ENCODE measurements at regions not wholly inside any gene's neighbourhood (a gene's known extent, or its start where the extent isn't known, plus 50 kb on each side); places are given as distances from the start of the nearest gene placed in this dataset.
A peak's percentile ranks its signal among the peaks of the same experiment; 100 is the strongest.
"Not testable (repeated sequence)": the region's sequence is repeated elsewhere in the genome, so short reads cannot be mapped to it uniquely, and the experiment has no call there.

DNA sequence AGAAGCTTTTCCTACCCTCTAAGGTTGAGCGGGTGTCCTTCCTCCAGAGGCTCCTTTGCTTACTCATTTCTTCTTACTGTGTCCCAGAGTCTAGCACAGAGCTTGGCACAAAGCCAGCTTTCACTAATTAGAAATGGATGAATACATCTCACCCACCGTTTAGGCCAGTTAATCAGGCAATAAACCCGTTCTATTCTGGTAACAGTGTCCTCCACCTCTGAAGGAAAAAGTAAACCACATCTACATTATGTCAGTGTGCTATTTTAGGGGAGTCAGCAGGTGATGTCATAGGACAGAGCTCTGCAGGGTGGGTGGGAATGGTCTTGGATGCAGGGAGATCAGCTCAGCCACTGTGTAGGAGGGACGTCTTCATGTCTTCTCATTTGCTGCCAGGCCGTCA lies 109.2 kb downstream of the OSTF1 start:
- DNase-seq, result no peak

DNA sequence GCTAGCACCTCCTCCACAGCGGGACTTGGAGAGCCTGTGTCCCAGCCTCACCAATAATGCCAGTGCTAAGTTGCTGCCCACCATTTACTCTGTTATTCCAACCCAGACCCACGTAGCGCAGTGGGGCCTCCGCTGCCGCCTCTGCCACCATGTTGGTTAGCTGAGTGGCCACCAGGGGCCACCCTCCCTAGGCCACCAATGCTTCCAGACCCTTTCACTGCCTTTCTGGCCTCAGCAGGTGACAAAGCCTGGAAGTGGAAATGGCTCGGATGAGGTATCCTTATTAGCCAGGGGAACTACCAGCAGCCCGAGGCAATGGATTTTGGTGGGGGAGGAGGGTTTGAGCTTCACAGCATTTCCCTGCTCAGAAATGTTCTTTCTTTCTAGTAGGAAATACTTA lies 110.1 kb downstream of the OSTF1 start:
- DNase-seq, result no peak

DNA sequence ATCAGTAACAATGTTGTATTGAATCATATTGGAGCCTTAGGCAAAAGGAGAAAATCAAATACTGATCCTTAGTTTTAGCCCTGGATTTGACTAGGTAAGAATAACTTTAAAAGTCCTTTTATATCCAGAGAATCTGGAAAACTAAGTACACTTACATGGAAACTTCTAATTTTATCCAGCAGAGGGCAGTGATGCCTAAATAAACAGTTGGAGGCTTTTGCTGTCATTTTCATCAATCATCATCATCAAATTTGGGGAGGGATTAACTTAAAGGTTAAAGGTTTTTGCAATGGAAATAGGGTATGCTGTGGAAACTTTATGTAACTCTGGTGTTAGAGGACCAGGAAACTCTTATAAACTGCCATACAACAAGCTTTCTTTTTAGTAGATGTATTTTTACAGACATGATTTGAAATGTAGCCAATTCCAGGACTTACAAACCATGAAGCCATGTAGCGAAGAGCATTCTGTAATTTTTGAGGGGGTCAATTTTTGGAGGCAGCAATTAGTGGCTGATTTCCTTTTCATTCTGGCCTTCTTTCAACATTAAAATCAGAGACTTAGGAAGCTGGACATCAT lies 112.7 kb downstream of the OSTF1 start:
- no peak for DNase-seq

DNA sequence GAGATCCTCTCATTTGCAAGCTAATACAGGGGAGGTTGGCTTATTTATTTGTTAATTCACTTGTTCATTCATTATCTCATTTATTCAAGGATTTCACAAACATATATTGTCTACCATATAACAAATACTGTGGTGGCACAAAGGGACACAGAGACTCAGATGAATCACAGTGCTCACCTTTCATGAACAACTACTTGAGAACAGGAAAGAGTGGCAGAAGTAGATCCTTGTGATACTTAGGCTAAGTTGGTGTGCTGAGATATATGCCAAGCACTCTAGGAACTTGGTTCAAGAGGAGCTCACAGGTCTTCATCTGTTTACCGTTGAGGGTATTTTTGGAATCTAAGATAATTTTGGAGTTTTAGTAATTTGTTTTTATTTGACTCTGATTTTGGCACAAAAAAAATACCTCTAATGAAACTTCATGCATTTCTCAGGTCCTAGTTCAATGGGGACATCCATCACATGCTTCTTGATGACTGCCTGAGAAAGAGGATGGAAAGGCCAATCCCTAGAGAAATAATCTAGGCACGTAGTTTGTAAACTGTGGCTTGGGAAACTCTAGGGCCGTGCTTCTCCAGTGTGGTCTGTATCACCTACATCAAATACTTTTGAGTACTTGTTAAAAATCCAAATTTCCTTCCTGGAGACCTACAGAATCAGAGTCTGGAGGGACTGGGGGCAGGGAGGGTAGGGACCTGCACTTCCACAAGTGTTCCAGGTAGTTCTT lies 113.3 kb downstream of the OSTF1 start:
- no peak for DNase-seq

DNA sequence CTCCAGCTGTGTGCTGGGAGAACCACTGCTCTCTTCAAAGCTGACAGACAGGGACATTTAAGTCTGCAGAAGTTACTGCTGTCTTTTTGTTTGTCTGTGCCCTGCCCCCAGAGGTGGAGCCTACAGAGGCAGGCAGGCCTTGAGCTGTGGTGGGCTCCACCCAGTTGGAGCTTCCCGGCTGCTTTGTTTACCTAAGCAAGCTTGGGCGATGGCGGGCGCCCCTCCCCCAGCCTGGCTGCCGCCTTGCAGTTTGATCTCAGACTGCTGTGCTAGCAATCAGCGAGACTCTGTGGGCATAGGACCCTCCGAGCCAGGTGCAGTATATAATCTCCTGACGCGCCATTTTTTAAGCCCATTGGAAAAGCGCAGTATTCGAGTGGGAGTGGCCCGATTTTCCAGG lies 119.7 kb downstream of the OSTF1 start:
- not testable (repeated sequence) for DNase-seq

DNA sequence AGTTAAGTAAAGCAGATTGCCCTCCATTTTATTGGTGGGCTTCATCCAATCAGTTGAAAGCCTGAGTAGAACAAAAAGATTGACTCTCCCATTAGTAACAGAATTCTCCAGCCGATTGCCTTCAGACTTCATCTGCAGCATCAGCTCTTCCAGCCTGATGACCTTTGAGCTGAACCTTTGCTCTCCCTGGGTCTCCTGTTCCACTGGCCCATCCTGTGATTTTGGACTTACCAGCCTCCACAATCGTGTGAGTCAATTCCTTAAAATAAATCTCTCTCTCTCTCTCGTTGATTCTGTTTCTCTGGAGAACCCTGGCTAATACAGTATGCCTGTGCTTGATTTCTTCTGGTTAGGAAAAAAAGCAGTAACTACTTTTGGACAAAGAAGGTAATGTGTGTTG lies 121.9 kb downstream of the OSTF1 start:
- no peak for DNase-seq

DNA sequence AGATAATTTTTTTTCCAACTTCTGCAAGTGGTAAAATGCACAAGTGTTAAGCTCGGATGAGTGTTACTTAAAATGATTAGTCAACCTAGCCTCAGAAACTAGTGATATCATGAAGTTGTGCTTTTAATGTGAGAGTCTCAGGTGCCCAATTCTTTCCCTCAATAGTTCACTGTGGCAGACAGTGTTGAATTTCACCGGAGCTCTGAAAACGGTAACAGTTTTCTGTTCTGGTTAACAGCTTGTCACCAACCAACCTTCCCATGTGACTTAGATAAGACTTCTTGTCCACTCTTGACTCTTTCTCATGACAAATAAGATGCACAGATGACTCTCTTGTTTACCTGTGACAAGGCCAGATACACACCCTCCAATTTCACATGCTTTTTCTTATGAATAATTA lies 125.5 kb downstream of the OSTF1 start:
- no peak for DNase-seq

DNA sequence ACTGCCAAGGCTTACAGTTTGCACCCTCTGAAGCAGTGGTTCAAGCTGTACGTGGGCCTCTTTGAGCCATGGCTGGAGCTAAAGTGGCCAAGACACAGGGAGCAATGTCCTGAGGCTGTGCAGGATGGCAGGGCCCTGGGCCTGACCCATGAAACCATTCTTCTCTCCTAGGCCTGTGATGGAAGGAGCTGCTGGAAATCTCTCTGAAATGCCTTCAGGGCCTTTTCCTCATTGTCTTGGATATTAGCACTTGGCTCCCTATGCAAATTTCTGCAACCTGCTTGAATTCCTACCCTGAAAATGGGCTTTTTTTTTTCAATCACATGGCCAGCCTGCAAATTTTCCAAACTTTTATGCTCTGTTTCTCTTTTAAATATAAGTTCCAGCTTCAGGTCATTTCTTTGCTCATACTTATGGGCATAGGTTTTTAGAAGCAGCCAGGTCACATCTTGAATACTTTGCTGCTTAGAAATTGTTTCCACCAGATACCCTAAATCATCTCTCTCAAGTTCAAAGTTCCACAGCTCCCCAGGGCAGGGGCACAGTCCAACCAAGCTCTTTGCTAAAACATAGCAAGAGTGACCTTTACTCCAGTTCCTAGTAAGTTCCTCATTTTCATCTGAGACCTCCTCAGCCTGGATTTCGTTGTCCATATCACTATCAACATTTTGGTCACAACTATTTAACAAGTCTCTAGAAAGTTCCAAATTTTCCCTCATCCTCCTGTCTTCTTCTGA lies 138.3 kb downstream of the OSTF1 start:
- no peak for DNase-seq

DNA sequence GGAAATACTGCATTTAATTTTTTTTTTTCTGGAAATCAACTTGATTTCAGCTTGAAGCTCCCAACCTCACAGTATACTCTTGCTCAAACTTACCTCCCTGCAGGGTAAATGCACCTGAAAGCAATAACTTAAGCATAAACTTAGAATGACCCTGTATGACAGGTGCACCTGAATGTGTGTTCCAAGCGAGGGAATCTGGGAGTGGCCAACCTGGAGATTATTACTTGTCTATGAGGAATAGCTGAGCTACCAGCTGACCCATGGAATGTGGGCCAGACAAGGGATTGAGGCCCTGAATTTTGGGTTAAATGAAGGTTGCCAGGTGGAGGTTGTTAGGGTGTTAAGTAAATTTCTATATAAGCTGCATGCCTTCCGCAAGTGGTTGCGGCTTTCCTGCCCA lies 140.6 kb downstream of the OSTF1 start:
- no peak for DNase-seq

DNA sequence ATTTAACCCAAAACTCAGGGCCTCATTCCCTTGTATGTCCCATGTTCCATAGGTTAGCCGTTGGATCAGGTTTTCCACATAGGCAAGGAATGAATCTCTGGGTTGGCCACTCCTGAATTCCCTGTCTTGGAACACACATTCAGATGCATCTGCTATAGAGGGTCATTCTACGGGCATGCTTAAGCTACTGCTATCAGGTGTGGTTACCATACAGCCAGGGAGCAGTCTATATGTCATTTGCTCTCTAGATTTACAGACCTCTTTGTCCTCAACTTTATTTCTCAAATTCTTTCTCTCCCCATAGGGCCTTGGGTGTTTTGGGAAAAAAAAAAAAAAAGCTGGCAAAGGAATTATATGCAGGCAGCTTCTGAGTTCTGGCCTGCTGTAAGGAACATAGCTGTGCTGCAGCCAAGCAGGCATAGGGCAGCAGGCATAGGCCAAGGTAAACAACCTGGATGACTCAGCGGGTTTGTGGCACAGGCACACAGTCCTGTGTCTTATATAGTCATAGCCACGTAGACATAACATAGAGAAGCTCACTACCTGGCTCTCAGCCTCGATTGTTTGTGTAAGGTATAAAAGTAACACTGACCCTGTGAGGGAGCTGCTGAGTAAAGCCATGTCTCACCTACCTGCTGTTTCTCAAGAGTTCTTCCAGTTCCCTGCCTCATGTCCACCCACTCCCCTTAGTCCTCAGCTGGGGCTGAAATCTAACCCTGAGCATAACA lies 141.5 kb downstream of the OSTF1 start:
- no peak for DNase-seq

DNA sequence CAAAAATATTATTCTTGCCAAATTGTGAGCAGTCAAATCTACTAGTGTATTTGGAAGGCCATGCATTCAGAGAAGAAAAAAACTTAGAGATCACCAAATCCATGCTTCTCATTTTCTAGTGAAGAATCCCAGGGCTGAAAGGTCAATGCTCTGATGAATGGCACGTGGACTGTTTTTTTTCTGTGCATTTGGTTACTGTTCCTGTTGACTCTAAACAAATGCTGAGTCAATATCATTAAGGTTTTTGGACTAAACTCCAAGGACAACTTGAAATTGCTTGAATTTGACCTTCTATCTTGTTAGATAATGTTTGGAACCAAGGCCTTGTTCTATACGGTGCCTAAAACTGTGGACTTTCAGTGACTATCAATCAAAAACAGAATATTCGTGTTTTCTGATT lies 142.2 kb downstream of the OSTF1 start:
- no peak for DNase-seq

DNA sequence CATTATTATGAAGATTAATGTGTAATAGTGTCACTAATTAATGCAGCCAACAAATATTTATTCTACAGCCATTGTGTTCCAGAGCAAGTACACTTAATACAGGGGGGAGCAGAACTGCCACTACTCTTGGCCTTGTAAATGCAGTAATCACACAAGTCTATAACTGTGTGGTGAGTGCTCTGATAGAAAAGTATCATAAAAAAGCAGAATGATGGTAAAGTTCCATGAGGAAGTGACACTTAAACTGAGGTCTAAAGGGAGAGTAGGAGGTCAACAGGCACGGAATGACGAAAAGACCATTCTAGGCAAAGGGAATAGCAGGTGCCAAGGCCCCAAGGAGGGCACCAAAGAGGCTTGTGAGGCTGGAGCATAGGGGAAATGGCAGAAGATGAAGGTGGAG lies 142.9 kb downstream of the OSTF1 start:
- DNase-seq, result no peak

DNA sequence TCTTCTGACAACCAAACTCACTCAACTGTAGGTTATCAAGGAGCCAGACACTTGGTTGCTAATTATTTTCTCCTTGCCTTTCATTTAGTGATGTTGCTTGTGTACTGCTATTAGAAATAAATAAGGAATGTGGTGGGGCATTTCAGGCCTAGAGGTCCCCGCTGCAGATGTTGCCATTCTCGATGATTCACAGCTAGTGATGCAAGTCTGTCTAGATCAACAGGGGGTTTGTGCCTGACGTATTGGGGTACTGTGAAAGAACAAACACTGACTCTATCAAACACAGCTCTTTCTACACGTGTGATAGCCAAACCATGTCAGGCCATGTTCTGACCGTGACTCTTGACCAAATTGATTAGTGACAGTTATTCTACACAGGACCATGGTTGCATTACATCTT lies 144.7 kb downstream of the OSTF1 start:
- DNase-seq, result no peak

DNA sequence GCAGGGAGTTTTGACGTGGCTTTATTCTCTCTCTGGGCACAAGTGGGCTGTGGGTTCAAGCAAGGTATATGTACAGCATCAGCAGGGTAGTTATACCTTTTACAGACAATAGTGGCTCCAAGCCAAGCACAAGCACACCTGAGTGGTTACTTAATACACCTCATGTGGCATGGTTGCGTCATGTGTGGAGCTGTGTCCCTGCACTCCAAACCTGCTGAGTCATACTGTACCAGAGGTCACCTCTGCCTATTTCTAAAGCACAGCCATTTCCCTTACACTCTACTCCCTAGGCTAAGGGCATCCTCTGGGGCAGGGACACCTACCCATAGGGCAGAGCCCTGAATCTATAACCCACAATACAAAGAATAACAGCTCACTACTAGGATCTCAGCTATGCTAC lies 147.3 kb downstream of the OSTF1 start:
- DNase-seq, result no peak

DNA sequence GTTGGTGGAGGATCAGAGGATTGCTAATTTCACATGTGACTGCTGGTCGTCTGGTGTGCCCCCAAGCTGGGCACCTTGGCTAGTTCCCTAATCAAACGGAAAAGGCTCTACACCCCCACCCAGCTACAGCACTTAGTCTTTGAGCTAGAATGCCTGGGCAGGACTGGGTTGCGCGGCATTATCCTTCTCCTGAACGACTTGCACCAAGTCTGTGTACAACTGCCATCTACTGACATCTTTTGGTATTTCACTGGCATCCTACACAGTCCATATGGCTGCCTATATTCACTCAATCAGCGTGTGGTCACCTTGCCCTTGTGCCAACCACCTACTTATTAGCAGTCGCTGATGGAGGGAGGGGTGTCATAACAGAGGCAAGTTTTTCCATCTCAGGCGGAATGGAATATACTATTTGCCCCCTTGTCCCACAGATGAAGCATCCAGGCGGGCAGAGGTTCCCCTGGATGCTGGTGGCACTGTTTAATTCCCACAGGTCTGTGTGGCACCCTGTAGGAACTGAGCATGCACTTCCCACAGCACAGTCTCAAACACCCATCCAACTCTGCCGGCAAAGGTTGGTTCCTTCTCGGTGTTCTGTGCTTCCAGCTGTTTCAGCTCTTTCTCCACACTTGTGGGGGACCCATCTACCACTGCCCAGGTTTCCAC lies 150.1 kb downstream of the OSTF1 start:
- peak; percentile 13 for DNase-seq

DNA sequence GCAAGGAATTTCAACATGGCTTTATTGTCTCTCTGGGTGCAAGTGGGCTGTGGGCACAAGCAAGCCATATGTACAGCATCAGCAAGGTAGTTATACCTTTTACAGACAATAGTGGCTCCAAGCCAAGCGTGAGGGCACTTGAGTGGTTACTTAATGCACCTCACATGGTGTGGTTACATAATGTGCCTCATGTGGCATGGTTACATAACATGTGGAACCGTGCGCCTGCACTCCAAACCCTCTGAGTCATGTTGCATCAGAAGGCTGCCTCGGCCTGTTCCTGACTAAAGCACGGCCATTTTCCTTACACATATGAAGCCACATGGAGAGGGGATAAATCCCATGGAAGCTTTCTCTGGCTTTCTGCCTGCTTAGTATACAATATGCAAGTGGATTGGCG lies 150.9 kb downstream of the OSTF1 start:
- DNase-seq, result peak; percentile 39

DNA sequence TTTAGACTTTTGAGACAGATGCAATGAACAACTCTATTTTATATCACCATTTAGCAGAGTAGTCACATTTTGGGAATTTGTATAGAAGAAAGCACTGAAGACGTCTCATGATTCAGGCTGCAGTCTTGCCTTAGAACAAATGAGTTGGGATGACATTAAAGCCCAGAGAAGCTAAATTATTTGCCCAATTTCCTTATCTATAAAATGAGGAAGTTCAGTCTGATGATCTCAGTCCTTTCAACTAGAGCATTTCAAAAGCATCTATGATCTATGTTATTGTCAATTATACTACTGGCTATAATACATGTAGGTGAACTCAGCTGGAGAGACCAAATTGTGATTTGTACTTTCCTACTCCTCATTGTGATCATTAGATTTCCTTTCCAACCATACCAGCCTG lies 154.1 kb downstream of the OSTF1 start:
- DNase-seq, result no peak

DNA sequence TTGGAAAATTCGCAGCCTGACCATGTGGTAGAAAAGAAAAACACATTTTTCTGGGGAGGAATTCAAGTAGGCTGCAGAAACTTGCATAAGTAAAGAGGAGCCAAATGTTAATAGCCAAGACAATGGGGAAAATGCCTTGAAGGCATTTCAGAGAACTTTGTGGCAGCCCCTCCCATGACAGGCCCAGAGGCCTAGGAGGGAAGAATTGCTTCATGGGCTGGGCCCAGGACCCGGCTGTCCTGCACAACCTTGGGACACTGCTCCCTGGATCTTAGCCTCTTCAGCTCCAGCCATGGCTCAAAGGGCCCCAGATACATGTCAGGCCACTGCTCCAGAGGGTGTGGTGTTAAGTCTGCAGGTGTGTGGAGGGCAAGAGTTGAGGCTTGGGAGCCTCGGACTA lies 158.6 kb downstream of the OSTF1 start:
- no peak for DNase-seq

DNA sequence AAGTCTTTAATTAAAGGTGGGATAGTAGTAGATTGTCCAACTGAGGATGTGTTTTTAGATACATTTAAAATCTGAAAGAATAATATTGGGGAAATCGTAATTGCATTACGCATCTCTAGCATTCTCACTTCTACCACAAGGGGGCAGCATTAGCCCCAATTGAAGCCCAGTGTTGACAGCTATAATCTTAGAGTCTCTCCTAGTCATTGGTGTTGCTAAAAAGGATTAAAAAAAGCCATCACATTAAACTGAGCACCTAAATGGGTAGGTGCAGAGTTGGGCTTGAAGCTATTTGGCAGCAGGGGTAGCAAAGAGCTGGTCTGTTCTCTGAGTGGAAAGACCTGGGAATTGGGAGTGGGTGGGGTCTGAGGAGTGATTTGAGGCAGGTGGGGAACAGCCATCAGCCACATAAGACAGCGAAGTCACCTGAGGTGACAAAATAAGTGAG lies 177.2 kb downstream of the OSTF1 start:
- no peak for DNase-seq

DNA sequence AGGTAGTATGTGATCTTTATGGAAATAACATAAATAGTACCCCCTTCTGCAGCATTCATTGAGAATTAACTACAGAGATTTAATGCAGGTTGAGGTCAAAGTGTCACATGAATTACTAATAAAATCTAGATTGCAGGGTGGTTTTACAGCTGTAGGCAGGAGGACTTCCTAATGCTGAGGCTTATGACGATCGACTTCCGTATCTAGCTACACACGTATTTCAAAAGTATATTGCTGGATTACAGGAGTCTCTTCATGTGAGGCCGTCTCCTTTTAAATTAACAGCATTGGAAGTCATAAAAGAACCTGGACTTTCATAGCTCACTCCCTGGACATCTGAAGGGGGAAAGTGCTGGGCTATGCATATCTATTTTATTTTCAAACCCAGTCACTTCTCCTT lies 180.9 kb downstream of the OSTF1 start:
- DNase-seq, result no peak

DNA sequence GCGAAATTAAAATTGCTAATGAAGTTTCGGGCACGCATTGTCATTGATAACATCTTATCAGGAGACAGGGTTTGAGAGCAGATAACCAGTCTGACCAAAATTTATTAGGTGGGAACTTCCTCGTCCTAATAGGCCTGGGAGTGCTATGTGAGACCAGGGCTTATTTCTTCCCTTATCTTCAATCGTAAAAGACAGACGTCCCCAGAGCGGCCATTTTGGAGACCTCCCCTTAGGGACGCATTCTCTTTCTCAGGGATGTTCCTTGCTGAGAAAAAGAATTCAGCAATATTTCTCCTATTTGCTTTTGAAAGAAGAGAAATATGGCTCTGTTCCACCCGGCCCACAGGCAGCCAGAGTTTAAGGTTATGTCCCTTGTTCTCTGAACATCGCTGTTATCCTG lies 184.7 kb downstream of the OSTF1 start:
- DNase-seq, result not testable (repeated sequence)

DNA sequence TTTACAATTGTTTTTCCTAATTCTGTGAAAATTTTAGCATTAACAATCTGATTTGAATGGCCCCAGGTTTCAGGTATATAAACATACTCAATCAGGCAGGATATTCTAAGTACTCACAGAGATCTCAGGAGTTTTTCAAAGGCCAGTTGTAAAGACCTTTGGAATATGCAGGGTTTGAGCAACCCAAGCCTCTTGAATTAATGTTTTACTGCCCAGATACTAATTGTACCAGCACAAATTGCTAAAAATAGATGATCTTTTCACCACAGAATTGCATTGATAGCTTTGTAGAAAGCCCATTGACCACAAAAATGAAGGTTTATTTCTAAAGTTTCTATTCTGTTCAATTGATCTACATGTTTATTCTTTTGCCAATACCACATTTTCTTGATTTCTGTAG lies 186.5 kb downstream of the OSTF1 start:
- DNase-seq, result no peak

DNA sequence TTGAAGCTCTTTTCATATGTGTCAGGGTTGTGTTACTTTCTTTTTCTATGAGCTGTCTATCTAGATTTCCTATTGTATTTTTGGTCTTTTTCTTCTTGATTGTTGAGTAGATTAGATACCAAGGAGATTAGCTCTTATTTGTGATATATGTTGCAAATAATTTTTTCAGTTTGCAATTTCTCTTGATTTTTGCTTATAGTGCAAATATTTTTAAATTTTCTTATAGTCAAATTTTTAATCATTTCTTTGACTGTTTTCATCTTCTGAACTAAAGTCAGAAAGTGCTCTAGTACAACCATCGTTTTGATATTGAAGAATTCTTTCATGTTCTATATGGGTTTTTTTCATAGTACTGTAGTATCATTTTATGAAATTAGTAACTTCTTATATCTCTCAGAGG lies 193.7 kb downstream of the OSTF1 start:
- DNase-seq, result no peak

Measured in CD4-positive, alpha-beta T cell treated with Interferon gamma for 1 hour (primary cell).